ENCODE measurements at regions not wholly inside any gene's neighbourhood (a gene's known extent, or its start where the extent isn't known, plus 50 kb on each side); places are given as distances from the start of the nearest gene placed in this dataset.

- no peaks in the 10 kb centered on the region for H3K4me1 ChIP-seq (ENCODE audit: control insufficient read depth in 1 of 2, insufficient read depth in 2 of 2, low read length in 2 of 2)
- no peaks in the 10 kb centered on the region; a peak in 1 of 4 replicates for H3K9me3 ChIP-seq (ENCODE audit: control insufficient read depth in 1 of 2, insufficient read depth in 1 of 2, low read depth in 1 of 2, low read length in 2 of 2)
- ATAC-seq (no peak), DNase-seq (ENCODE audit: low read depth, low spot score) (no peak)
- H3K9ac ChIP-seq (ENCODE audit: low read length): no peak overlapping the region
- no peak overlapping the region for H3K4me3 ChIP-seq (replicated peaks in 1 of 2; ENCODE audit: low read depth in 1 of 2, low read length in 2 of 2)
- H3K27ac ChIP-seq (ENCODE audit: low read depth, low read length): no peak overlapping the region
- RAD21 ChIA-PET (ENCODE audit: low non-redundant PET in 1 of 2, low total read pairs in 2 of 2, uncharacterized antibody in 2 of 2, unreplicated experiment in 2 of 2): no interaction called here
- no peak overlapping the region for H3K4me2 ChIP-seq (ENCODE audit: low read length)
- H3K27me3 ChIP-seq (ENCODE audit: insufficient read depth, low read length): no peaks in the 10 kb centered on the region
- H3K9me2 ChIP-seq (ENCODE audit: insufficient read depth): no peaks in the 10 kb centered on the region
- intact Hi-C loops (cut with micrococcal nuclease): no loop called here
- POLR2A ChIA-PET: no interaction called here
- BruUV-seq (replicated peaks): no TSS peak
- H3K79me2 ChIP-seq (ENCODE audit: insufficient read depth, low read length): no peaks in the 10 kb centered on the region
- no peak overlapping the region for H2AFZ ChIP-seq (ENCODE audit: low read depth, low read length, poor library complexity, severe bottlenecking)
- CTCF ChIA-PET: no interaction called here
- no peaks in the 10 kb centered on the region for H3K36me3 ChIP-seq (ENCODE audit: control insufficient read depth in 1 of 2, insufficient read depth in 2 of 2, low read length in 2 of 2)
- no peaks in the 10 kb centered on the region for H4K20me1 ChIP-seq (ENCODE audit: insufficient read depth)
- TF ChIP-seq ZNF274 (IDR thresholded peaks at IDR 0.05; ENCODE audit: low read depth, low read length) (no peak), CTCF (IDR thresholded peaks at IDR 0.05 in 2 of 3, conservative IDR thresholded peaks at IDR 0.05 in 1 of 3; ENCODE audit: borderline replicate concordance in 1 of 3, insufficient read depth in 1 of 3, low read depth in 2 of 3, low read length in 2 of 3) (no peak), ELF1 (IDR thresholded peaks at IDR 0.05; ENCODE audit: borderline replicate concordance, low read depth) (no peak)
Observed at GRCh38 chr13:107124730-107125129, 556.8 kb upstream of the ARGLU1 start.

- no peak for DNase-seq (ENCODE audit: low read depth, low spot score)
- no peak overlapping the region for H2AFZ ChIP-seq (ENCODE audit: low read depth, low read length, poor library complexity, severe bottlenecking)
- no peaks in the 10 kb centered on the region for H3K9me2 ChIP-seq (ENCODE audit: insufficient read depth)
- H3K36me3 ChIP-seq (ENCODE audit: control insufficient read depth in 1 of 2, insufficient read depth in 2 of 2, low read length in 2 of 2): no peaks in the 10 kb centered on the region
- intact Hi-C loops (cut with micrococcal nuclease): no loop called here
- H3K9me3 ChIP-seq (ENCODE audit: control insufficient read depth in 1 of 2, insufficient read depth in 1 of 2, low read depth in 1 of 2, low read length in 2 of 2): no peaks in the 10 kb centered on the region; a peak in 1 of 4 replicates
- H3K27me3 ChIP-seq (ENCODE audit: insufficient read depth, low read length): no peaks in the 10 kb centered on the region
- ChIA-PET RAD21 (ENCODE audit: low non-redundant PET in 1 of 2, low total read pairs in 2 of 2, uncharacterized antibody in 2 of 2, unreplicated experiment in 2 of 2) (no interaction called here), POLR2A (no interaction called here), CTCF (interaction anchor here (0.6 kb wide), 1 partner anchor 588 kb away, joined by 3 read pairs; no protein-coding TSS in a partner anchor)
- H3K4me1 ChIP-seq (ENCODE audit: control insufficient read depth in 1 of 2, insufficient read depth in 2 of 2, low read length in 2 of 2): no peaks in the 10 kb centered on the region
- H4K20me1 ChIP-seq (ENCODE audit: insufficient read depth): no peaks in the 10 kb centered on the region
- no peaks in the 10 kb centered on the region for H3K79me2 ChIP-seq (ENCODE audit: insufficient read depth, low read length)
- H3K9ac ChIP-seq (ENCODE audit: low read length): no peak overlapping the region
- no peak overlapping the region for H3K4me2 ChIP-seq (ENCODE audit: low read length)
- BruUV-seq (replicated peaks): no TSS peak
- no peak overlapping the region for H3K27ac ChIP-seq (ENCODE audit: low read depth, low read length)
- no peak overlapping the region for H3K4me3 ChIP-seq (replicated peaks in 1 of 2; ENCODE audit: low read depth in 1 of 2, low read length in 2 of 2)
- ATAC-seq: no peak
- TF ChIP-seq SRF (IDR thresholded peaks at IDR 0.05; ENCODE audit: low read depth) (no peak), CTCF (IDR thresholded peaks at IDR 0.05 in 2 of 3, conservative IDR thresholded peaks at IDR 0.05 in 1 of 3; ENCODE audit: borderline replicate concordance in 1 of 3, insufficient read depth in 1 of 3, low read depth in 2 of 3, low read length in 2 of 3) (peak in 2 of 3 experiments; percentile 7 to 39; a peak in 1 of 6 replicates), RAD21 (IDR thresholded peaks at IDR 0.05; ENCODE audit: low read depth) (peak; percentile 46), REST (IDR thresholded peaks at IDR 0.05; ENCODE audit: low read depth) (no peak), CBX3 (IDR thresholded peaks at IDR 0.05; ENCODE audit: low read depth) (no peak), ZNF274 (IDR thresholded peaks at IDR 0.05; ENCODE audit: low read depth, low read length) (no peak), MAX (IDR thresholded peaks at IDR 0.05) (no peak), YY1 (IDR thresholded peaks at IDR 0.05; ENCODE audit: extremely low read depth, insufficient replicate concordance, low read depth, low read length) (no peak), EZH2 (IDR thresholded peaks at IDR 0.05) (no peak)
Observed at GRCh38 chr13:107124129-107124718, 556.3 kb upstream of the ARGLU1 start.
